GM12891 (cell line): ENCODE measurements at regions not wholly inside any gene's neighbourhood (a gene's known extent, or its start where the extent isn't known, plus 50 kb on each side); places are given as distances from the start of the nearest gene placed in this dataset.
"Not testable (repeated sequence)": the region's sequence is repeated elsewhere in the genome, so short reads cannot be mapped to it uniquely, and the experiment has no call there.

Source experiments
- PAX5 ChIP-seq: IDR thresholded peaks from 2 replicates; pipeline ENCODE4 v1.6.1; 2011; ENCODE audit warnings: low read length, moderate library complexity, mild to moderate bottlenecking; ENCODE audit not compliant: insufficient read depth, severe bottlenecking
- POLR2A ChIP-seq: IDR thresholded peaks from 2 replicates; pipeline ENCODE4 v1.6.1; 2011; ENCODE audit warnings: low read depth, low read length, control low read depth
- POLR2AphosphoS5 ChIP-seq: IDR thresholded peaks from 2 replicates; pipeline ENCODE4 v1.6.1; 2011; ENCODE audit warnings: low read depth, low read length, control low read depth
- SPI1 ChIP-seq: IDR thresholded peaks from 2 replicates; pipeline ENCODE4 v1.6.1; 2011; ENCODE audit warnings: low read depth, low read length, control low read depth
- TAF1 ChIP-seq: IDR thresholded peaks from 2 replicates; pipeline ENCODE4 v1.6.1; 2011; ENCODE audit warnings: low read depth, low read length, control low read depth

DNA sequence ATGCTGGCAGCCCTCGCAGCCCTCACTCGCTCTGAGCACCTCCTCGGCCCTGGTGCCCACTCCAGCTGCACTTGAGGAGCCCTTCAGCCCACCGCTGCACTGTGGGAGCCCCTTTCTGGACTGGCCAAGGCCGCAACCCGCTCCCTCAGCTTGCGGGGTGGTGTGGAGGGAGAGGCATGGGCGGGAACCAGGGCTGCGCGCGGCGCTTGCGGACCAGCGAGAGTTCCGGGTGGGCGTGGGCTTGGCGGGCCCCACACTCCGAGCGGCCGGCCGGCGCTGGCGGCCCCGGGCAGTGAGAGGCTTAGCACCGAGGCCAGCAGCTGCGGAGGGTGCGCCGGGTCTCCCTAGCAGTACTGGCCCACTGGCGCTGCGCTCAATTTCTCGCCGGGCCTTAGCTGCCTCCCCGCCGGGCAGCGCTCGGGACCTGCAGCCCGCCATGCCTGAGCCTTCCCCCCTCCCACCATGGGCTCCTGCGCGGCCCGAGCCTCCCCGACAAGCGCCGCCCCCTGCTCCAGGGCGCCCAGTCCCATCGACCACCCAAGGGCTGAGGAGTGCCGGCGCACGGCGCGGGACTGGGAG is 283.7 kb upstream of the TMEM132C start:
- TF ChIP-seq TAF1, POLR2A, POLR2AphosphoS5, SPI1, PAX5: not testable (repeated sequence)
